ENCODE measurements at regions not wholly inside any gene's neighbourhood (a gene's known extent, or its start where the extent isn't known, plus 50 kb on each side); places are given as distances from the start of the nearest gene placed in this dataset.

- no peaks in the 10 kb centered on the region for H3K4me1 Mint-ChIP-seq
- H3K27me3 Mint-ChIP-seq (ENCODE audit: low read depth) = peaks cover 3% of the 10 kb centered on the region
- no peak overlapping the region for H3K27ac Mint-ChIP-seq (ENCODE audit: unreplicated experiment)
- peaks cover 8% of the 10 kb centered on the region for H3K9me3 Mint-ChIP-seq
- no peak for TF ChIP-seq CTCF (conservative IDR thresholded peaks at IDR 0.05)
- H3K4me3 Mint-ChIP-seq = no peak overlapping the region
- DNase-seq (ENCODE audit: low read depth, low spot score) = no peak
- H3K36me3 Mint-ChIP-seq (ENCODE audit: low read depth) = no peaks in the 10 kb centered on the region
Observed at GRCh38 chr21:28454564-28455252, 538.0 kb downstream of the LTN1 start.

GRCh38 chr21:28447462-28447861, 545.2 kb downstream of the LTN1 start:
- Mint-ChIP-seq H3K27me3 (ENCODE audit: low read depth) (no peaks in the 10 kb centered on the region), H3K36me3 (ENCODE audit: low read depth) (peaks cover 2% of the 10 kb centered on the region), H3K9me3 (peaks cover 3% of the 10 kb centered on the region), H3K4me3 (no peak overlapping the region), H3K4me1 (no peaks in the 10 kb centered on the region), H3K27ac (ENCODE audit: unreplicated experiment) (no peak overlapping the region)
- TF ChIP-seq CTCF (conservative IDR thresholded peaks at IDR 0.05) = no peak
- DNase-seq (ENCODE audit: low read depth, low spot score) = no peak

DNA sequence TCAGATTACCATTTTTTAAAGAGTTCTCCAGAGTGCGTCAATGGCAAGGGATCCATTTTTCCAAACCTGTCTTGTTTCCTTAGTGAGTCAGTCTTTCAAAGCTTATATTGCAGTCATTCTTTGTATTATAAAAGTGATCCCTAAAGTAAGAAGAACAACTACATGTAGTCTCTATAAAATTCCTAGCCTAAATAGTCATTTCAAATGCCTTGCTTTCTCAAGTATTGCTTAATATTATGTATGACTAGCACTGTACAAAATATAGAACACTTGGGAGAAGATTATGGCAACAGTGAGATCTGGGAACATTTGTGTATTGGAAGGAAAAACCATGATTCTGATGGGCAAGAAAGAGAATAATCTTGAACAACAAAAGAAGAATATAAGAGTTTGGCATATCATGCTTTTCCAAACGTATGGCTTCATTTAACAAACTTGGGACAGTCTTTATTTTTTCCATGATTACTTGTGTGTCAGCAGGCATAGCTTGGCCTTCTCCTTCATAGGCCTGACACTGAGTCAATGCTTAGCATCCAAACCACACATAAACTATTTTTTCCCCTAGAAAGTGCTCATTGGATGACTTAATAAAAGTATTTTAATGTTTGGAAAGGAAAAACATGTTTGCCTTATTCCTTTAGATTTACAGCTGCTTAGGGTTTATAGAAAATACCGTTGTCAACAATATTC, 547.4 kb downstream of the LTN1 start:
- no peaks in the 10 kb centered on the region for H3K4me1 Mint-ChIP-seq
- no peaks in the 10 kb centered on the region for H3K27me3 Mint-ChIP-seq (ENCODE audit: low read depth)
- peaks cover 3% of the 10 kb centered on the region for H3K9me3 Mint-ChIP-seq
- H3K4me3 Mint-ChIP-seq = no peak overlapping the region
- DNase-seq (ENCODE audit: low read depth, low spot score) = no peak
- no peak for TF ChIP-seq CTCF (conservative IDR thresholded peaks at IDR 0.05)
- peaks cover 2% of the 10 kb centered on the region for H3K36me3 Mint-ChIP-seq (ENCODE audit: low read depth)
- H3K27ac Mint-ChIP-seq (ENCODE audit: unreplicated experiment) = no peak overlapping the region

DNA sequence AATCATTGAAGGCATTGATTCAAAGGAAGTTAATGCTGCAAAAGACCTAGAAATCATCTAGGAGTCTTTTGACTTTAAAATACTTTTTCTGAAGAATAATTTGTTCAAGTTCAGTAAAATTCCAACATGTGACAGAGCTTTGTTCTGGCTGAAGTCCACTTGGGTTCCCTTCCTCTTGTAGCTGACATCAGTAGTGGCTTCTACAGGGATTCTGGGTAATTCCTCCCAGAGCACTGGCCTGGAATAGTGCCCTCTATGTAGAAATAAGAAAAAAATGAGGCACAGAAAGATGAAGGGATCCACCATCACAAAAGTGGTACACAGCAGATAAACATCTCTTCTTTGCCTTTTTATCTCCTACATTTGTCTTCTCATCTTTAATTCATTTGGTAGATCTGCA, 548.1 kb downstream of the LTN1 start:
- H3K4me3 Mint-ChIP-seq = no peak overlapping the region
- H3K36me3 Mint-ChIP-seq (ENCODE audit: low read depth) = peaks cover 2% of the 10 kb centered on the region
- H3K9me3 Mint-ChIP-seq = peaks cover 3% of the 10 kb centered on the region
- no peak overlapping the region for H3K27ac Mint-ChIP-seq (ENCODE audit: unreplicated experiment)
- H3K4me1 Mint-ChIP-seq = no peaks in the 10 kb centered on the region
- no peaks in the 10 kb centered on the region for H3K27me3 Mint-ChIP-seq (ENCODE audit: low read depth)
- DNase-seq (ENCODE audit: low read depth, low spot score) = no peak
- no peak for TF ChIP-seq CTCF (conservative IDR thresholded peaks at IDR 0.05)

DNA sequence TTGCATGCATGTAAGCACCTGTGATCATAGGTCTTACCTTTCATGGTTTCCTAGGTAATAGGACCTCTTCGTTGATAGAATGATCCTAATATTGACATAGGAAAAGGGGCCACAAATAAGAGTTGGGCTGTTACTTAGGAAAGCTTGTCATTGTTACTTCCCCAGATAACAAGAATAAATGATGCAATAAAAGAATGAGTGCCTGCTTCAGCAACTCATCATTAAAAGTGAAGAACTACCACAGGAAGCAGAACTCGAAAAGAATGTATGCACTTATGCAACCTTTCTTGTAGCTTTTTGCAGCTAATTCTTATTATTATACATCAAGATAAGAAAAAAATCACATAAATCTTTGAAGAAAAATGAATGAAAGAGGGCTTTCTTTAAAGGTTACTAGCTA, 548.6 kb downstream of the LTN1 start:
- Mint-ChIP-seq H3K9me3 (peaks cover 3% of the 10 kb centered on the region), H3K4me3 (no peak overlapping the region), H3K36me3 (ENCODE audit: low read depth) (peaks cover 2% of the 10 kb centered on the region), H3K4me1 (no peaks in the 10 kb centered on the region), H3K27ac (ENCODE audit: unreplicated experiment) (no peak overlapping the region), H3K27me3 (ENCODE audit: low read depth) (no peaks in the 10 kb centered on the region)
- DNase-seq (ENCODE audit: low read depth, low spot score) = no peak
- no peak for TF ChIP-seq CTCF (conservative IDR thresholded peaks at IDR 0.05)

Measured in neural crest cell (in vitro differentiated cells).